HepG2 (cell line): ENCODE measurements at regions not wholly inside any gene's neighbourhood (a gene's known extent, or its start where the extent isn't known, plus 50 kb on each side); places are given as distances from the start of the nearest gene placed in this dataset.

Experiments
- ATAC-seq: fragments of 200-7000 bp; cut with Tn5 transposase; 3 replicates; pipeline ENCODE4 v1.9.1; 2020; ENCODE audit warnings: mild to moderate bottlenecking, moderate library complexity
- BruUV-seq: library from RNA; stranded (reverse); fragments of 400-500 nt; replicated peaks from 2 replicates; lab custom pipeline; 2021; lab: Mats Ljungman, UMichigan
- CTCF ChIA-PET: fragments of 300-600 bp; formaldehyde crosslinking; extraction: SDS; loops from one replicate; lab custom pipeline; 2021; ENCODE audit warnings: low total read pairs, inconsistent platforms, low intra/inter-chr PET ratio; lab: Yijun Ruan, JAX
- POLR2A ChIA-PET: fragments of 350-600 bp; sonication (Branson Sonifier 250); formaldehyde crosslinking; loops from one replicate; lab custom pipeline; 2020; ENCODE audit warnings: antibody characterized with exemption, inconsistent platforms; lab: Yijun Ruan, JAX
- DNase-seq: peaks from one replicate; pipeline ENCODE4 v3.0.0-alpha.2; 2015; ENCODE audit warnings: low spot score
- FAIRE-seq: peaks from 3 replicates; lab custom pipeline; 2011; peaks lifted over from hg19 to GRCh38; lab: Jason Lieb, UNC
- H2AFZ ChIP-seq: one replicate; pipeline ENCODE4 v1.6.1; 2011; ENCODE audit warnings: low read length, inconsistent platforms
- H3K27ac ChIP-seq: fragments of 300-600 bp; 3 replicates; pipeline ENCODE4 v1.8.0; 2011; ENCODE audit warnings: mixed run types, mild to moderate bottlenecking, mixed read lengths, low read length, inconsistent platforms; ENCODE audit not compliant: insufficient read depth; ENCODE audit errors: extremely low read length
- H3K27me3 ChIP-seq, 2 experiments: fragments of 200-600 bp in 1 of 2; 2 replicates in 1 of 2; 3 replicates in 1 of 2; pipeline versions ENCODE4 v1.6.0 to v1.8.0; 2011; ENCODE audit warnings: low read length in 2 of 2, mild to moderate bottlenecking in 2 of 2, moderate library complexity in 2 of 2, inconsistent platforms in 1 of 2; ENCODE audit not compliant: insufficient read depth in 2 of 2, control insufficient read depth in 1 of 2
- H3K36me3 ChIP-seq, 2 experiments: fragments of 200-600 bp in 1 of 2; replicated peaks in 1 of 2; 2 replicates in 1 of 2; 3 replicates in 1 of 2; pipeline versions ENCODE4 v1.5.1 to v1.8.0; 2011; ENCODE audit warnings: low read length in 2 of 2, inconsistent platforms in 1 of 2; ENCODE audit not compliant: insufficient read depth in 2 of 2, control insufficient read depth in 1 of 2
- H3K4me1 ChIP-seq: 2 replicates; pipeline ENCODE4 v1.5.1; 2012; ENCODE audit warnings: low read length, inconsistent platforms; ENCODE audit not compliant: insufficient read depth
- H3K4me2 ChIP-seq: 2 replicates; pipeline ENCODE4 v1.6.0; 2011; ENCODE audit warnings: low read depth, low read length, inconsistent platforms
- H3K4me3 ChIP-seq, 3 experiments: fragments of 200-600 bp in 1 of 3; sonication (generic), shearing (Covaris generic) in 1 of 3; replicated peaks in 1 of 3; 2 replicates each; pipeline ENCODE4 v1.5.1; 2011 to 2016; ENCODE audit warnings: low read length in 3 of 3, inconsistent platforms in 2 of 3, low read depth in 2 of 3, mild to moderate bottlenecking in 2 of 3, control low read depth in 1 of 3, mixed read lengths in 1 of 3; ENCODE audit not compliant: insufficient read depth in 1 of 3
- H3K79me2 ChIP-seq: one replicate; pipeline ENCODE4 v1.6.1; 2011; ENCODE audit warnings: low read length, inconsistent platforms; ENCODE audit not compliant: insufficient read depth
- H3K9ac ChIP-seq: 2 replicates; pipeline ENCODE4 v1.6.0; 2011; ENCODE audit warnings: mild to moderate bottlenecking, low read depth, low read length, inconsistent platforms; ENCODE audit not compliant: insufficient read depth
- H3K9me3 ChIP-seq: 2 replicates; pipeline ENCODE4 v1.5.1; 2012; ENCODE audit warnings: mild to moderate bottlenecking, low read length
- H4K20me1 ChIP-seq: 2 replicates; pipeline ENCODE4 v1.6.0; 2011; ENCODE audit warnings: inconsistent platforms, mild to moderate bottlenecking, low read length, moderate library complexity; ENCODE audit not compliant: insufficient read depth
- HOXA7 ChIP-seq: sonication (generic); formaldehyde crosslinking; IDR thresholded peaks from 2 replicates; pipeline ENCODE4 v1.8.1; 2022; ENCODE audit warnings: mild to moderate bottlenecking, missing genetic modification reagents, moderate library complexity
- NAIF1 ChIP-seq: sonication (generic); formaldehyde crosslinking; IDR thresholded peaks from 2 replicates; pipeline ENCODE4 v1.5.0; 2020; ENCODE audit warnings: mild to moderate bottlenecking, missing genetic modification reagents, borderline replicate concordance
- RXRB ChIP-seq: IDR thresholded peaks from 2 replicates; pipeline ENCODE4 v1.6.1; 2016; ENCODE audit warnings: borderline replicate concordance, missing genetic modification reagents, missing compliant biosample characterization
- WGBS: methylation state at CpG from one replicate; pipeline ENCODE4 v1.1.6; 2017; ENCODE audit warnings: low lambda C conversion rate; 5-methylcytosine and 5-hydroxymethylcytosine counted together
- in situ Hi-C: cut with HindIII; loops from 2 replicates; pipeline ENCODE4 v1.10.0; 2017; ENCODE audit warnings: low pct_unique_long_range_greater_than_20kb; ENCODE audit not compliant: extremely low pct_ligation_motif_present
- intact Hi-C: fragments of 100-400 bp; cut with micrococcal nuclease; formaldehyde crosslinking; loops from one replicate; pipeline ENCODE4 v1.10.0; 2022; ENCODE audit not compliant: unreplicated experiment
- TF ChIP-seq, protein P1 (sequence below): sonication (generic); formaldehyde crosslinking; IDR thresholded peaks from 2 replicates; pipeline ENCODE4 v1.8.0; 2022; ENCODE audit warnings: missing genetic modification reagents, mild to moderate bottlenecking, inconsistent platforms, borderline replicate concordance
- TF ChIP-seq, protein P2 (sequence below): sonication (generic); formaldehyde crosslinking; conservative IDR thresholded peaks from 2 replicates; pipeline ENCODE4 v1.4.0; 2020; ENCODE audit warnings: mild to moderate bottlenecking, missing genetic modification reagents, moderate library complexity
- TF ChIP-seq, protein P3 (sequence below): sonication (generic); formaldehyde crosslinking; IDR thresholded peaks from 2 replicates; pipeline ENCODE4 v1.5.0; 2020; ENCODE audit warnings: missing genetic modification reagents

DNA sequence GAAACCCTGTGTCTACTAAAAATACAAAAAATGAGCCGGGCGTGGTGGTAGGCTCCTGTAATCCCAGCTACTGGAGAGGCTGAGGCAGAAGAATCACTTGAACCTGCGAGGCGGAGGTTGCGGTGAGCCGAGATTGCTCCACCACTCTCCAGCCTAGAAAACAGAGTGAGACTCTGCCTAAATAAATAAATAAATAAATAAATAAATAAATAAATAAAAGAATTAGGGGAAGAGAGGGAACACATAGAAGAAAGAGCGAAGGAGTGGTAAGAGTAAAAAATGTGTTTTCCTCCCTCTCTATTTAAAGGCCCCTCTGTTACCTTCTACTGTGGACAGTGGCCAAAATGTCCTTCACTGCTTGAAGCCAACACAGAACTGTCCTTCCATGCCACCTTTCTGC, 103.9 kb upstream of the SOX21 start:
- Histone ChIP-seq H3K9ac (no peak overlapping the region), H3K4me3 (no peak overlapping the region), H3K27ac (no peak overlapping the region), H2AFZ (no peak overlapping the region), H3K27me3 (peaks cover 0 to 13% of the 10 kb centered on the region in 2 experiments; a peak in 2 of 5 replicates), H3K36me3 (no peaks in the 10 kb centered on the region), H3K4me2 (no peak overlapping the region), H3K4me1 (no peaks in the 10 kb centered on the region), H3K9me3 (no peaks in the 10 kb centered on the region), H4K20me1 (no peaks in the 10 kb centered on the region), H3K79me2 (no peaks in the 10 kb centered on the region)
- DNase-seq (no peak), FAIRE-seq (no peak), ATAC-seq (no peak)
- ChIA-PET CTCF (no interaction called here), POLR2A (no interaction called here)
- WGBS: 83% methylated on average over 7 of the region's 7 CpGs
- TF ChIP-seq, protein P1, sequence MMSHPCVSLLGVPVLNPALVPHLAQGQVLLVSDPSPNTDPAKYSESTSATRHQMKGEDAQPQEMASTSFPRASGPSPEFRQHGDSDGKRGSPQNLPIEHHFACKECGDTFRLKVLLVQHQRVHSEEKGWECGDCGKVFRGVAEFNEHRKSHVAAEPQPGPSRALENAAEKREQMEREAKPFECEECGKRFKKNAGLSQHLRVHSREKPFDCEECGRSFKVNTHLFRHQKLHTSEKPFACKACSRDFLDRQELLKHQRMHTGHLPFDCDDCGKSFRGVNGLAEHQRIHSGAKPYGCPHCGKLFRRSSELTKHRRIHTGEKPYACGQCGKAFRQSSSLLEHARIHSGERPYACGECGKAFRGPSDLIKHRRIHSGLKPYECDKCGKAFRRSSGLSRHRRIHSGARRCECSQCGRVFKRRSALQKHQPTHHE (CRISPR knock-in tag): no peak
- TF ChIP-seq NAIF1 (CRISPR knock-in tag): no peak
- TF ChIP-seq HOXA7 (CRISPR knock-in tag): no peak
- TF ChIP-seq, protein P2, sequence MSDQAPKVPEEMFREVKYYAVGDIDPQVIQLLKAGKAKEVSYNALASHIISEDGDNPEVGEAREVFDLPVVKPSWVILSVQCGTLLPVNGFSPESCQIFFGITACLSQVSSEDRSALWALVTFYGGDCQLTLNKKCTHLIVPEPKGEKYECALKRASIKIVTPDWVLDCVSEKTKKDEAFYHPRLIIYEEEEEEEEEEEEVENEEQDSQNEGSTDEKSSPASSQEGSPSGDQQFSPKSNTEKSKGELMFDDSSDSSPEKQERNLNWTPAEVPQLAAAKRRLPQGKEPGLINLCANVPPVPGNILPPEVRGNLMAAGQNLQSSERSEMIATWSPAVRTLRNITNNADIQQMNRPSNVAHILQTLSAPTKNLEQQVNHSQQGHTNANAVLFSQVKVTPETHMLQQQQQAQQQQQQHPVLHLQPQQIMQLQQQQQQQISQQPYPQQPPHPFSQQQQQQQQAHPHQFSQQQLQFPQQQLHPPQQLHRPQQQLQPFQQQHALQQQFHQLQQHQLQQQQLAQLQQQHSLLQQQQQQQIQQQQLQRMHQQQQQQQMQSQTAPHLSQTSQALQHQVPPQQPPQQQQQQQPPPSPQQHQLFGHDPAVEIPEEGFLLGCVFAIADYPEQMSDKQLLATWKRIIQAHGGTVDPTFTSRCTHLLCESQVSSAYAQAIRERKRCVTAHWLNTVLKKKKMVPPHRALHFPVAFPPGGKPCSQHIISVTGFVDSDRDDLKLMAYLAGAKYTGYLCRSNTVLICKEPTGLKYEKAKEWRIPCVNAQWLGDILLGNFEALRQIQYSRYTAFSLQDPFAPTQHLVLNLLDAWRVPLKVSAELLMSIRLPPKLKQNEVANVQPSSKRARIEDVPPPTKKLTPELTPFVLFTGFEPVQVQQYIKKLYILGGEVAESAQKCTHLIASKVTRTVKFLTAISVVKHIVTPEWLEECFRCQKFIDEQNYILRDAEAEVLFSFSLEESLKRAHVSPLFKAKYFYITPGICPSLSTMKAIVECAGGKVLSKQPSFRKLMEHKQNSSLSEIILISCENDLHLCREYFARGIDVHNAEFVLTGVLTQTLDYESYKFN: no peak
- TF ChIP-seq, protein P3, sequence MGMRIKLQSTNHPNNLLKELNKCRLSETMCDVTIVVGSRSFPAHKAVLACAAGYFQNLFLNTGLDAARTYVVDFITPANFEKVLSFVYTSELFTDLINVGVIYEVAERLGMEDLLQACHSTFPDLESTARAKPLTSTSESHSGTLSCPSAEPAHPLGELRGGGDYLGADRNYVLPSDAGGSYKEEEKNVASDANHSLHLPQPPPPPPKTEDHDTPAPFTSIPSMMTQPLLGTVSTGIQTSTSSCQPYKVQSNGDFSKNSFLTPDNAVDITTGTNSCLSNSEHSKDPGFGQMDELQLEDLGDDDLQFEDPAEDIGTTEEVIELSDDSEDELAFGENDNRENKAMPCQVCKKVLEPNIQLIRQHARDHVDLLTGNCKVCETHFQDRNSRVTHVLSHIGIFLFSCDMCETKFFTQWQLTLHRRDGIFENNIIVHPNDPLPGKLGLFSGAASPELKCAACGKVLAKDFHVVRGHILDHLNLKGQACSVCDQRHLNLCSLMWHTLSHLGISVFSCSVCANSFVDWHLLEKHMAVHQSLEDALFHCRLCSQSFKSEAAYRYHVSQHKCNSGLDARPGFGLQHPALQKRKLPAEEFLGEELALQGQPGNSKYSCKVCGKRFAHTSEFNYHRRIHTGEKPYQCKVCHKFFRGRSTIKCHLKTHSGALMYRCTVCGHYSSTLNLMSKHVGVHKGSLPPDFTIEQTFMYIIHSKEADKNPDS (CRISPR knock-in tag): no peak
- TF ChIP-seq RXRB (CRISPR knock-in tag): no peak
- intact Hi-C loops (no loop called here), in situ Hi-C loops (no loop called here)
- BruUV-seq: no TSS peak
